Skin epidermis (tissue), 12 donors: ENCODE measurements at regions not wholly inside any gene's neighbourhood (a gene's known extent, or its start where the extent isn't known, plus 50 kb on each side); places are given as distances from the start of the nearest gene placed in this dataset.
"Not testable (repeated sequence)": the region's sequence is repeated elsewhere in the genome, so short reads cannot be mapped to it uniquely, and the experiment has no call there.

Experiments
- H3K27ac ChIP-seq, 21 experiments: fragments of 200-600 bp; sonication (generic) in 11 of 21; one replicate each; pipeline ENCODE4 v1.5.0; 2020; ENCODE audit warnings: mild to moderate bottlenecking in 3 of 21, inconsistent platforms in 2 of 21, moderate library complexity in 2 of 21
- H3K4me3 ChIP-seq, 7 experiments: fragments of 200-600 bp; sonication (generic) in 2 of 7; one replicate each; pipeline ENCODE4 v1.5.0; 2020; ENCODE audit warnings: inconsistent platforms in 2 of 7, mild to moderate bottlenecking in 2 of 7, moderate library complexity in 1 of 7

GRCh38 chr9:82418334-82418733 is 429.8 kb downstream of the SPATA31D1 start:
- H3K4me3 ChIP-seq = no peak overlapping the region
- no peak overlapping the region for H3K27ac ChIP-seq

DNA sequence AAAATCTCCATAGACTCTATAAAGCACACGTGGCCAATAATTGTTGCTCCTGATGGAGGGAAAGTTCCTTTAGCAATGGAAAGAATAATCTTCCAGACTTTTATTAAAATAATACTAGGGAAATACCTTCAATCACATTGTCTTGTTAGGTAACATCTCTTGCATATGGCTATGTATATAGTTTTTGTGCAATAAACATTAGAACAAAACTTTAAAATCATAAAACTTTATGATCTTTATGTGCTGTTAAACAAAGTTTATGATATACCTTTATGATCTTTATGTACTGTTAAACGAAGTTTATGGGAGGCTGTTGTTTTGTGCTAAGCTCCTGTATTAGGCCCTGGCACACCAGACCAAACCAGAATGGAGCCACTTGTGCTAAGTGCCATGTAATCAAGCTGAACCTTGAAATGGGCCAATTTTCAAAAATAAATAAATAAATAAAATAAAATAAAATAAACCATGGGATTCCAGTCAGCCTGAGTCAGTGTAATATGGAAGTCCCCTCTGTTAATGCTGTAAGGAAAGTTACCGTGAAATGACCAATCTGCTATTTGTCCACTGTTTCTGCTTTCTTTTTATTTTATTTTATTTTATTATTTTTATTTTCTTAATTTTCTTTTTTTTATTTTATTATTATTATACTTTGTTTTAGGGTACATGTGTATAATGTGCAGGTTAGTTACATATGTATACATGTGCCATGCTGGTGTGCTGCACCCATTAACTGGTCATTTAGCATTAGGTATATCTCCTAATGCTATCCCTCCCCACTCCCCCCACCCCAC is 431.3 kb downstream of the SPATA31D1 start:
- Histone ChIP-seq H3K27ac (no peak overlapping the region), H3K4me3 (no peak overlapping the region)

- H3K27ac ChIP-seq = no peak overlapping the region
- no peak overlapping the region for H3K4me3 ChIP-seq
These were observed 432.9 kb downstream of the SPATA31D1 start for GRCh38 chr9:82421498-82421897.

- H3K4me3 ChIP-seq = no peak overlapping the region
- H3K27ac ChIP-seq = no peak overlapping the region
These were observed 435.1 kb downstream of the SPATA31D1 start for GRCh38 chr9:82423700-82424099.

GRCh38 chr9:82424599-82425120 is 436.1 kb downstream of the SPATA31D1 start:
- no peak overlapping the region for H3K4me3 ChIP-seq
- no peak overlapping the region for H3K27ac ChIP-seq

- Histone ChIP-seq H3K4me3 (no peak overlapping the region), H3K27ac (no peak overlapping the region)
These were observed 442.5 kb downstream of the SPATA31D1 start for GRCh38 chr9:82431121-82431520.

GRCh38 chr9:82433290-82433931 is 444.8 kb downstream of the SPATA31D1 start:
- not testable (repeated sequence) for H3K27ac ChIP-seq

GRCh38 chr9:82436475-82436874 is 447.9 kb downstream of the SPATA31D1 start:
- Histone ChIP-seq H3K4me3 (no peak overlapping the region), H3K27ac (no peak overlapping the region)

More at GRCh38 chr9:82433290-82433931, 444.8 kb downstream of the SPATA31D1 start:
- H3K4me3 ChIP-seq = not testable (repeated sequence)

- not testable (repeated sequence) for H3K27ac ChIP-seq, H3K4me3 ChIP-seq
These were observed 448.6 kb downstream of the SPATA31D1 start for GRCh38 chr9:82437183-82437582.

DNA sequence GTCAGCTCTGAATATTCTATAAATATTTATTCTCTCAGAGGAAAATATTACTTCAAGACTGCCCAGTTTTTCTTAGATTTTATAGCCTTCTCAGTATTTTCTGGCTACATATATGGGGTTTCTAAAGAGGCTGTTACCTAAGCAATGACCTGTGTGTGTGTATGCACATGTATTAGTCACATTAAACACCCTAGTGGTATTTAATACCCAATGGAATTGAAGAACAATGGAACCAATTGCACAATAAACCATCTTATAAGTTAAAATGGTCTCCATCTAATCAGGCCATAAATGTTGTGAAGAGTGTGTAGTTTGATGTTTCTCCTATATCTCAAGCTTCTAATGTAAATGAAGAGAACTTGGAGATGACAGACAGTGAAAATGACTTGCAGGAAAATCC is 450.0 kb downstream of the SPATA31D1 start:
- no peak overlapping the region for H3K4me3 ChIP-seq
- H3K27ac ChIP-seq = no peak overlapping the region

- H3K4me3 ChIP-seq = no peak overlapping the region
- H3K27ac ChIP-seq = no peak overlapping the region
These were observed 454.7 kb downstream of the SPATA31D1 start for GRCh38 chr9:82443312-82443711.

- Histone ChIP-seq H3K4me3 (no peak overlapping the region), H3K27ac (no peak overlapping the region)
These were observed 457.0 kb downstream of the SPATA31D1 start for GRCh38 chr9:82445556-82445955.

DNA sequence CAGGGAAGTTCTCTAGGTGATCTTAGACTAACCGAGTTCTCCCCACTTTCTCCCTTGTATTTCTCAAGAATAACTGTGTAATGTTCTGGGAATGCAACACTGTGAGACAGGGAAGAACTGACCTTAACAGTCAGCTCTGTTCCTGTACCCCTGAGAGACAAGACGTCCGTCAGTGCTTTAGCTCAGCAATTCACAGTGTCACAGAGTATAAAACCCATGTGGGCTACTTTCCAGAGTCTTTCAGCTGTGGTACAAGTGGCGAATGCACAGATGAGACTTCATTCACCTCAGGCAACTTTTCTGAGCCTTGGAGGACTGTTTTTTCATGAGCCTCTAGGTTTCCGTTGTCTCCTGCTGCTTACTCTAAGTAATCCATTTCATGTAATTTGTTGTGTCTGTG is 458.8 kb downstream of the SPATA31D1 start:
- Histone ChIP-seq H3K27ac (no peak overlapping the region), H3K4me3 (no peak overlapping the region)

GRCh38 chr9:82449986-82450385 is 461.4 kb downstream of the SPATA31D1 start:
- H3K27ac ChIP-seq = no peak overlapping the region

GRCh38 chr9:82454509-82455190 is 466.1 kb downstream of the SPATA31D1 start:
- Histone ChIP-seq H3K27ac (no peak overlapping the region), H3K4me3 (no peak overlapping the region)

More at GRCh38 chr9:82449986-82450385, 461.4 kb downstream of the SPATA31D1 start:
- H3K4me3 ChIP-seq = no peak overlapping the region

DNA sequence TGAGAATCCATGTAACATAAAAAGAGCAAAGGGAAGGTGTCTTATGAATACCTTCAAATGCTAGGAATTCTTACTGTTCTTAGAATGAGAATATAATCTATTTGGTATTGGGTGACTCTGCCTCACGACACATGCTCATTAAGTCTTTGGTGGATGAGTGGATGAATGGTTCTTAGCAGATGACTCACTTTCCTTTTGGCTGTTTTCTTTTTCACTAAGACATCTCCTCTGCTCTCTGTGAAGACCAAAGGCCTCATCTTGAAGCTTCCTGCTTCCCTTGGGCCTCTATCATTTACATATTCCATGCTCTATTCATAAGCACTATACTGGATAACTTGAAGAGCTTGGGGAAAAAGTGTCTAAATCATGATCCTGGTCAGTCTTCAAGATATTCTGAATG is 468.1 kb downstream of the SPATA31D1 start:
- Histone ChIP-seq H3K27ac (no peak overlapping the region), H3K4me3 (no peak overlapping the region)

GRCh38 chr9:82457298-82457697 is 468.7 kb downstream of the SPATA31D1 start:
- H3K27ac ChIP-seq = no peak overlapping the region
- H3K4me3 ChIP-seq = no peak overlapping the region

GRCh38 chr9:82457891-82458290 is 469.3 kb downstream of the SPATA31D1 start:
- Histone ChIP-seq H3K4me3 (no peak overlapping the region), H3K27ac (no peak overlapping the region)

GRCh38 chr9:82458296-82458695 is 469.7 kb downstream of the SPATA31D1 start:
- H3K27ac ChIP-seq = no peak overlapping the region
- no peak overlapping the region for H3K4me3 ChIP-seq

GRCh38 chr9:82466616-82467260 is 478.2 kb downstream of the SPATA31D1 start:
- no peak overlapping the region for H3K4me3 ChIP-seq

More at GRCh38 chr9:82466616-82467260, 478.2 kb downstream of the SPATA31D1 start:
- H3K27ac ChIP-seq = no peak overlapping the region
